GM23338 (cell line): ENCODE measurements at regions not wholly inside any gene's neighbourhood (a gene's known extent, or its start where the extent isn't known, plus 50 kb on each side); places are given as distances from the start of the nearest gene placed in this dataset.

Experiments
- EZH2 ChIP-seq: fragments of 200-600 bp; sonication (generic); IDR thresholded peaks from one replicate; pipeline ENCODE4 v1.8.0; 2017; ENCODE audit warnings: antibody characterized with exemption, mild to moderate bottlenecking, low read depth; ENCODE audit not compliant: unreplicated experiment
- EZH2phosphoT487 ChIP-seq: fragments of 200-600 bp; sonication (generic); IDR thresholded peaks from one replicate; pipeline ENCODE4 v1.8.1; 2018; ENCODE audit warnings: antibody characterized with exemption; ENCODE audit not compliant: unreplicated experiment
- JUNB ChIP-seq: IDR thresholded peaks from one replicate; pipeline ENCODE4 v1.6.1; 2016; ENCODE audit warnings: antibody characterized with exemption; ENCODE audit not compliant: unreplicated experiment
- NANOG ChIP-seq: IDR thresholded peaks from 2 replicates; pipeline ENCODE4 v1.6.1; 2016; ENCODE audit warnings: antibody characterized with exemption, borderline replicate concordance
- POLR2AphosphoS5 ChIP-seq: IDR thresholded peaks from 2 replicates; pipeline ENCODE4 v1.6.1; 2016; ENCODE audit warnings: antibody characterized with exemption, low read depth
- TF ChIP-seq, protein P1 (sequence below), 2 experiments: fragments of 200-600 bp in 1 of 2; sonication (generic) in 1 of 2; conservative IDR thresholded peaks; 2 replicates each; pipeline versions ENCODE4 v1.5.1 to v1.6.1; 2016 to 2017; ENCODE audit warnings: antibody characterized with exemption in 2 of 2, low read depth in 2 of 2, mild to moderate bottlenecking in 2 of 2, moderate library complexity in 1 of 2
- TF ChIP-seq, protein P2 (sequence below): IDR thresholded peaks from one replicate; pipeline ENCODE4 v1.6.1; 2018; ENCODE audit warnings: antibody characterized with exemption; ENCODE audit not compliant: unreplicated experiment

DNA sequence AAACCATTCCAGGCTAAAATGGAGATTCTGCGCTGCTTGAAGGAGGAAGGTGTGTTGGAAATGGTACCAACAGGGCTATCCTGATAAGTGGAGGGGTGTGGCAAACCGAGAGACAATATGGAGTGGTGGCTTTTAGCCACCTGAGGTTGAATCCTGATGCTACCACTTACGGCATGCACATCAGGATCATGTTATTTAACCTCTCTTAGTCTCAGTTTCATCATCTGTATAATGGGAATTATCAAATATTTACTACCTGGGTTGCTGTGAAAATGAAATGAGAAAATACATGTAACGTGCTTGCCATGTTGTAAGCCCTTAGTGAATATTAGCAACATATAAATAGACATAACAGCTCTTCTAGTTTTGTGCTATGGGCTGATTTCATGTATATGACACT, 117.1 kb downstream of the TBX19 start:
- TF ChIP-seq POLR2AphosphoS5: no peak
- no peak for TF ChIP-seq EZH2
- TF ChIP-seq, protein P1, sequence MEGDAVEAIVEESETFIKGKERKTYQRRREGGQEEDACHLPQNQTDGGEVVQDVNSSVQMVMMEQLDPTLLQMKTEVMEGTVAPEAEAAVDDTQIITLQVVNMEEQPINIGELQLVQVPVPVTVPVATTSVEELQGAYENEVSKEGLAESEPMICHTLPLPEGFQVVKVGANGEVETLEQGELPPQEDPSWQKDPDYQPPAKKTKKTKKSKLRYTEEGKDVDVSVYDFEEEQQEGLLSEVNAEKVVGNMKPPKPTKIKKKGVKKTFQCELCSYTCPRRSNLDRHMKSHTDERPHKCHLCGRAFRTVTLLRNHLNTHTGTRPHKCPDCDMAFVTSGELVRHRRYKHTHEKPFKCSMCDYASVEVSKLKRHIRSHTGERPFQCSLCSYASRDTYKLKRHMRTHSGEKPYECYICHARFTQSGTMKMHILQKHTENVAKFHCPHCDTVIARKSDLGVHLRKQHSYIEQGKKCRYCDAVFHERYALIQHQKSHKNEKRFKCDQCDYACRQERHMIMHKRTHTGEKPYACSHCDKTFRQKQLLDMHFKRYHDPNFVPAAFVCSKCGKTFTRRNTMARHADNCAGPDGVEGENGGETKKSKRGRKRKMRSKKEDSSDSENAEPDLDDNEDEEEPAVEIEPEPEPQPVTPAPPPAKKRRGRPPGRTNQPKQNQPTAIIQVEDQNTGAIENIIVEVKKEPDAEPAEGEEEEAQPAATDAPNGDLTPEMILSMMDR (conservative IDR thresholded peaks at IDR 0.05; ENCODE audit: low read depth in 2 of 2): no peak
- no peak for TF ChIP-seq JUNB
- no peak for TF ChIP-seq EZH2phosphoT487
- TF ChIP-seq, protein P2, sequence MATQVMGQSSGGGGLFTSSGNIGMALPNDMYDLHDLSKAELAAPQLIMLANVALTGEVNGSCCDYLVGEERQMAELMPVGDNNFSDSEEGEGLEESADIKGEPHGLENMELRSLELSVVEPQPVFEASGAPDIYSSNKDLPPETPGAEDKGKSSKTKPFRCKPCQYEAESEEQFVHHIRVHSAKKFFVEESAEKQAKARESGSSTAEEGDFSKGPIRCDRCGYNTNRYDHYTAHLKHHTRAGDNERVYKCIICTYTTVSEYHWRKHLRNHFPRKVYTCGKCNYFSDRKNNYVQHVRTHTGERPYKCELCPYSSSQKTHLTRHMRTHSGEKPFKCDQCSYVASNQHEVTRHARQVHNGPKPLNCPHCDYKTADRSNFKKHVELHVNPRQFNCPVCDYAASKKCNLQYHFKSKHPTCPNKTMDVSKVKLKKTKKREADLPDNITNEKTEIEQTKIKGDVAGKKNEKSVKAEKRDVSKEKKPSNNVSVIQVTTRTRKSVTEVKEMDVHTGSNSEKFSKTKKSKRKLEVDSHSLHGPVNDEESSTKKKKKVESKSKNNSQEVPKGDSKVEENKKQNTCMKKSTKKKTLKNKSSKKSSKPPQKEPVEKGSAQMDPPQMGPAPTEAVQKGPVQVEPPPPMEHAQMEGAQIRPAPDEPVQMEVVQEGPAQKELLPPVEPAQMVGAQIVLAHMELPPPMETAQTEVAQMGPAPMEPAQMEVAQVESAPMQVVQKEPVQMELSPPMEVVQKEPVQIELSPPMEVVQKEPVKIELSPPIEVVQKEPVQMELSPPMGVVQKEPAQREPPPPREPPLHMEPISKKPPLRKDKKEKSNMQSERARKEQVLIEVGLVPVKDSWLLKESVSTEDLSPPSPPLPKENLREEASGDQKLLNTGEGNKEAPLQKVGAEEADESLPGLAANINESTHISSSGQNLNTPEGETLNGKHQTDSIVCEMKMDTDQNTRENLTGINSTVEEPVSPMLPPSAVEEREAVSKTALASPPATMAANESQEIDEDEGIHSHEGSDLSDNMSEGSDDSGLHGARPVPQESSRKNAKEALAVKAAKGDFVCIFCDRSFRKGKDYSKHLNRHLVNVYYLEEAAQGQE: no peak
- no peak for TF ChIP-seq NANOG
